ENCODE measurements at regions not wholly inside any gene's neighbourhood (a gene's known extent, or its start where the extent isn't known, plus 50 kb on each side); places are given as distances from the start of the nearest gene placed in this dataset.
"Not testable (repeated sequence)": the region's sequence is repeated elsewhere in the genome, so short reads cannot be mapped to it uniquely, and the experiment has no call there.

DNA sequence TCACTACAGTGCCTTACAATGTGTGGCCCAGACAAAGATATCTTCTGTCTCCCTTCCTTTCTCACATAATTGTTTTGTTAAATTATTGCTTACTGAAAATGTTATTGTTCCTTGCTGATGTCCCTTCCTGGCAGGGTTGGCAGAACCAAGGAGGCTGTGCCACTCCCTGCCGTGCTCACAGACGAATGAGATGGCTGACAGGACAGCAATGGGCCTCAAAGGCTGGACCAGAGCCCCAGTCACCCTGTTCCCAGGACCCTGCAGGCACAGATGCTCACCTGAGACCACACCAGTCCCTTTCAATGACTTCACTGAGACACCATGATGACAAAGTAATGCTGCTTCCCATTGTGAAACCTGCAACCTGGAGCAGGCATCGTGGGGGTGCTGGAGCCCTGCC is 375.1 kb downstream of the HACE1 start:
- DNase-seq: no peak

DNA sequence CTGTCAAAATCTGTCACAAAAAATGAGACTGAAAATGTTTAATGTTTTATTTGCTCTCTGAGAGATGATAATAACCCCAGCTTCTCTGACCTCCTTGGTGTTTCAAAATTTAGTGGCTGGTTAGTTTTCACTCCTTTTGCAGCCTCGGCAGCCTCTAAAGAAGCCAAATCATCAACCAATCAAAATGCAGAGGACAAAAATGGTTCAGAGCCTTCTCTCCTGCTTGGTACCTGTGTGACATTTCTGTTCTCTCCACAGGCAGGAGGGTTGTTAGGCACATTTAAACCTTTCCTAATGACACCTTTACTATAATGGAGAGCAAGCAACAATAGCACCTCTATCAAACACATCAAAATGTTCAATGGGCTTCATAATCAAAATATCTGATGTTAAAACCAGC is 375.5 kb downstream of the HACE1 start:
- no peak for DNase-seq

DNA sequence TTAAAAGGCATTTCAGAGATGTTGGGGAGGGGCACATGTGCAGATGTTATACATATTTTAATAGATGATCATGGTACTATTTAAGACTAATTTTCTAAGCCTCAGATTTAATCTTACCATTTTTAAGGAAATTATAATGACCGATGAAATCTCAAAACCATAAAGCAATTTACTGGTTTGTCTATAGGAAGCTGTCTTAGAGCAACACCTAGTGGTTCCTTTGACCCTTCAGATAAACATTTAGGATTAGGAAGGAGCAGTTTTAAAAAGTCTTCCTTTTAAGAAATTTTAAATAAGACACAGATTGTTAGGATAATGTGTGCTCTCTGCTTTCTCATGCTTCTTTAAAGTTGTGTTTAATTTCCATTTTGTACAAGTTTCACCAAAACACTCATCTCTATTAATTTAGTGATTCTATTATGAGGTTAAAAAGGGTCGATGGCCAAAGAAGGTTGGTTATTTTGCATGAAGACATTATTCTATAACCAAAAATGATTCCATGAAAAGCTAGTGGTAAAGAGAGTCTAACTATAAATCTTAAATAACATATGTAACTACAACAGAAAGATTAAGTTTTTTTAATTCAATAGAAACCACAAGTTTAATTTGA is 376.4 kb downstream of the HACE1 start:
- no peak for DNase-seq

DNA sequence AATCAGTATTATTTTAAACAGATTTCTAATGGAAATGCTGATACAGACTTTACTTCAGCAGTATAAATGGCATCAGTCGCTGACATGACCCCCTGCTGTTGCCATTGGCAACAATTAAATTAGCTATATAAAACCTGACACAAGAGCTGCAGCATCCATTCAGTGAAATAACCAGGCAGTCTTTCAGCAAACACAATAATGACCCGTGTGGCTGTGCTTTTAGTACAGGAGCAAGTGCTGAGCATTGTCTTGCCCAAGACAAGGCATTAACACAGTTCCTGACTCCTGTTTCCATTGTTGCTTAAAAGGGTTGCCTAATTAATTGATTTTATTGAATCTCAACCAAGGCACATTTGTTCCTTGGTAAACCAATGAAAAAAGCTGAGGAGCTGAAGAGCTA is 382.1 kb downstream of the HACE1 start:
- no peak for DNase-seq

DNA sequence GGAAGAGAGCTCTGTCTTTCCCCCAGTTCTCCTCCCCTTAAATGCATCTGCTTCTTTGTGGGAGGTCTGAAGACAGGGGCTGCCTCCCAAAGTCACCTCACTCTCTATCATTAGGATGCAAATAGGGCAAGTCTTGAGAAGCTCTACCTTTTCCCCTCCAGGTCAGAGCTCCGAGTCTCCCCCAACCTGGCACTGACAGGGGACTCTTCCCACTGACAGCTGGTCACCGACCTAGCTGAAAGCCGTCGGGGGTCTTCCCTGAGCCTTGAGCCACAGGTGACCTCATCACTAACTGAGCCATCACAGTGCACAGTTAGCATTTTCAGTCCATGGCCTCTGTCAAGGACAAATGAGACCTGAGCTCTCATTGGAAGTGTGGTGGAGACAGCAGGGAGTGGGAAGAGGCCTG is 386.7 kb downstream of the HACE1 start:
- DNase-seq: no peak

DNA sequence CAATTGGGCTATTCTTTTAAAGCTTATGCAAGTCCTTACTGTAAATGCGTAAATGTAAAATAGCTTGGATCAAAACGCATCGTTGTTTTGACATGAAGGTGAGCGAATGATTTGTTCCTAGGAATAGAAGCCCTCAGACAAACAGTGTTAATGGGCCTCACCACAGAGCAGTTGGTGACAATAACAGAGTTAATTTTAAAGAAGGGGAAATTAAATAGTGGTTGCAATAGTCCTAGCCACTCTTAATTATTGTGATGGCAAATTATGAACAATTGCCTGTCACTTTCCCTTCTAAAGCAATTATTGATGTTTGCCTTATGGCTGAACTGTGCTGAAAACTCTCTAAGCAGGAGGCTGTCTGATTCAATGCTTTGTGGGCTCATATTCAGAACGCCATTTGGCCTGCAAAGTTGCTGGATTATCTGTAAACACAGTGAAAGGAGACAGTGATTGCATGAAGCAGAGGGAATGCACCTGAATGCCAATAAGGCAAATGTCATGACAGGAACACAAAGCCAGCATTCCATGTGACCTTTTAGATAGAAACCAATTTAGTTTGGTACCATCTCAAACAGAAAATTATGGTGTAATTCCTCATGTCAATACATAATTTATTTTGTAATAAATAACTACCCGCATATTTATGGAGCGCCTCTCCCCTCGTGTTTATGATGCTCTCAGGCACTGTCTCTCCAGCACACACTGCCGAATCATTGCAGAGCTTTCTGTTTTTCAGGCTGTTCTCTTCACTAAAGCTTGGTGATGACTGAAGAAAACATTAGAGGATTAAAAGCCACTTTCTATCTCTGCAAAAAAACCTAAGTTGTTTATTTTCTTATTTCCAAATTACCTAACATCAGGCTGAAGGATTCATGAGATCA is 387.5 kb downstream of the HACE1 start:
- no peak for DNase-seq

DNA sequence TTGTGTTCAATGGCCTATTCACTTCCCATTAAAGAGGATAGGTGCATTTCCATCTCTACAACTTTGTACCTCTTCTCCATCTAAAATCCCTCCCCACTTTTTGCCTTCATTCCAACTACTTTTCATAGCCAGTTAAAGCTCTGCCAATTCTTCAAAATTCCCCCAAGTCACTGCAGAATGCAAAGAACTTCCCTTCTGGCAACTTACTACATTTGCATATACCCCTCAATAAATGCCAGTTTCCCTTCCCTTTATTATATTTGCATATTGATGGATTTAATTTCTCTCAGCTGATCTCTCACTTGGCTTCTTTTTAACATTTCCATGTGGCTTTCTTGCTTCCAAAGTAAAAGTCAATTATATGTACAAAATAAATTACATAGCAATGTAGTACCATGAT is 393.4 kb downstream of the HACE1 start:
- DNase-seq: no peak

DNA sequence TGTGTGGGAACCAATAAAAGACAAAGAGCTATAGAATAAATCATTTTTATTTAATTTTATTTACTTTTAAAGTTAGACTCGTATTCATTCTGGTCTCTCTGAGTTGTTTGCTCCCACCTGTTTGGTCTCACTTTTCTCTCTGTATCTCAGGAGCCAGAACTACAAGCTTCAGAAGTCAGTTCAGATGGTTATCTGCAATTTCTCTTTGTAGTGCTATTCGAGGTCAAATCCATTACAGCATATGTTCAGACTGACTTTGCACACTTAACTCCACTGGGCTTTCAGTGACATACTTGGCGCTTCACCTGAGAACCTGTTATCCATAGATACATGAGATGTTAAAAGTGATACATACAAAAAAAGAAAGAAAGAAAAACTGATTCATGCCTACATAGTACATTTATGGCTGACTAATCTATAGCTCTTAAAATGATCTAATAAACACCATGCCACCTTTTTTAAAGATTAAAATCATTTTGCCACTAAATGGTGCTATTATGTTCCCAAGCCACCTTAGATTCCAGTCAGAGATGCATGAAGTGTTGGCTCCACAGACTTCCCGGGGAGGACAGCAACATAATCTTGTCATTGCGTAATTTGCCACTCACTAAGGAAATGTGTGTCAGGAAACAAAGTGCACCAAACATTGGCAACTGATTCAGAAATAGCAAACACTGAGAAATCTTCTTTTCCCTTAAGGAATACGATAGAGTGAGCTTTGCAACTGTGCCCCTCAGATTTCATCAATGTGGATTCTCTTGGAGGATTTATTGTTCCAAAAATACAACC is 396.7 kb downstream of the HACE1 start:
- no peak for DNase-seq

DNA sequence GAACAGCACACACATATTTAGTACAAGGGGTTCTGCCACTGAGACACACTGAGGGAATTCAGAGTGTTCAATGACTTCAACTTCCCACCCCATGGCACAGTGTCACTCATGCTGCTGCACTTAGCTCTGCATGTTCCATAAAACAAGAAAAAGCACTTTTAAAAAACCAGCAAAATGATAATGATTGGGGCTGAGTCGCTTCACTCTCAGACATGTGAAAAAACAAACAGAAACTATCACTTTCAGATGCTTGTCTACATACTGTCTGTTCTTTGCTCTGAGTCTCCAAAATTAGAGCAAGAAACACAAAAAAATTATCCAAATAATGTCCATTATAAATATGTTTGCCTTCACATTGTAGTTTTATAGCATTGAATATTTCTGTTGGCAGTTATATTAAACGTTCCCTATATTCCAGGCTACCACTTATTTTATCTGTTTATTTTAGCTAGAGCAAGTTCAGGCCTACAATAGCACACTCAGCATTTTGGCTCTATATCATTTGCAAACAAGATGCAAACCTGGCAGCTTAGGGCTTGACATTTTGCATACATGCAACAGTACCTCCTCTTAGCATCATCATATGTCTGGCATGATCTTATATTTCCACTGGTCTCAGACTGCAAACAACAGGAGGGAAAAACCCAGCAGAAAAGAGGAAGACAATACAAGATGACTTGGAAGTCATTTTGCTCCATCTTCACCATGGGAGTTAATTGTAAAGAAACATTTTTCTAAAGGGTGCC is 398.8 kb downstream of the HACE1 start:
- DNase-seq: no peak

DNA sequence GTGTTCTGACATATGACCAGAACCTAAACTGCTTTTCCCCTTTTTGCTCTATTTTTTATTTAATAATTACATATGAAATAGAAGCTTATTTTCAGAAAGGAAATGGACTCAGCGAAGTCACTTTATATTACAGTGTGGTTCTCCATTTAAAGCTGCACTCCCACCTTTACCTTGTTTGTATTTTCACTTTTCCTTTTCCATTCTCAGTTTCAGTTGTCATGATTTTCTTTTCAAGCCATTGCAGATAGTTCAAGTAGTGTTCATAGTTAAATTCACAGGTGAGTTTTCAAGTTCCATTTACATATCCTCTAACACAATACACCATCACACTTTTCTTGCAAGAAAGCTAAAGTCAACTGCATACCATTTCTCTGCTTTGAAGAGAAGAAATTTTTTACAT is 400.2 kb downstream of the HACE1 start:
- no peak for DNase-seq

DNA sequence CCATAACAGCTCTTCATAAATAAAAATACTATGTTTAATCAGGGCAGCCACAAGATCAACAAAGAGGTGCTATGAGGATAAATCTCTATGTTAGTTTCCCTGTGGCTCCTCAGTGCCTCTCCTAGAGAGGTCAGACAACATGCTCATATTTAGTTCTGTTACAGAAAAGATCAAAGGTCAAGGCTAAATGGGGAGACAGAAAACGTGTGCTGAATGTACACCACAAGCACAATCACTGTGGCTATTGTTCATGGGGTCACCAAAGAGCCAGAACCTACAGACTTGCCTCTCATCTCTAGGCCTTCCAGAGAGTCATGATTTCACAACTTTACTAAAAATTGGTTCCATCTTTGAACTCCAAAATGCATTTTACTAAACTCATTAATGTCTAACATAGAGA is 409.8 kb downstream of the HACE1 start:
- no peak for DNase-seq

DNA sequence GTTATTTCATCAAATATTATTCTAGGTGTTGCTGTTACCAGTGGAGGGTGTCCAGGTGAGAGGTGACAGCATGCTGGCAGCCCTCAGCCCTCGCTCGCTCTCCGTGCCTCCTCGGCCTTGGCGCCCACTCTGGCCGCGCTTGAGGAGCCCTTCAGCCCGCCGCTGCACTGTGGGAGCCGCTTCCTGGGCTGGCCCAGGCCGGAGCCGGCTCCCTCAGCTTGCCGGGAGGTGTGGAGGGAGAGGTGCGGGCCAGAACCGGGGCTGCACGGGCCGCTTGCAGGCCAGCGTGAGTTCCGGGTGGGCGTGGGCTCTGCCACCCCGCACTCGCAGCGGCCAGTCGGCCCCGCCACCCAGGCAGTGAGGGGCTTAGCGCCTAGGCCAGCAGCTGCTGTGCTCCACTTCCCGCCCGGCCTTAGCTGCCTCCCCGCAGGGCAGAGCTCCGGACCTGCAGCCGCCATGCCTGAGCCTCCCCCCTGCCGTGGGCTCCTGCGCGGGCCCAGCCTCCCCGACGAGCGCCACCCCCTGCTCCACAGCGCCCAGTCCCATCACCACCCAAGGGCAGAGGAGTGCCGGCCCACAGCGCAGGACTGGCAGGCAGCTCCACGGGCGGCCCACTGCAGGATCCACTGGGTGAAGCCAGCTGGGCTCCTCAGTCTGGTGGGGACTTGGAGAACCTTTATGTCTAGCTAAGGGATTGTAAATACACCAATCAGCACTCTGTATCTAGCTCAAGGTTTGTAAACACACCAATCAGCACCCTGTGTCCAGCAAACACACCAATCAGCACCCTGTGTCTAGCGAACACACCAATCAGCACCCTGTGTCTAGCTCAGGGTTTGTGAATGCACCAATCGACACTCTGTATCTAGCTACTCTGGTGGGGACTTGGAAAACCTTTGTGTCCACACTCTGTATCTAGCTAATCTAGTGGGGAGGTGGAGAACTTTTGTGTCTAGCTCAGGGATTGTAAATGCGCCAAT is 413.3 kb downstream of the HACE1 start:
- DNase-seq: not testable (repeated sequence)

DNA sequence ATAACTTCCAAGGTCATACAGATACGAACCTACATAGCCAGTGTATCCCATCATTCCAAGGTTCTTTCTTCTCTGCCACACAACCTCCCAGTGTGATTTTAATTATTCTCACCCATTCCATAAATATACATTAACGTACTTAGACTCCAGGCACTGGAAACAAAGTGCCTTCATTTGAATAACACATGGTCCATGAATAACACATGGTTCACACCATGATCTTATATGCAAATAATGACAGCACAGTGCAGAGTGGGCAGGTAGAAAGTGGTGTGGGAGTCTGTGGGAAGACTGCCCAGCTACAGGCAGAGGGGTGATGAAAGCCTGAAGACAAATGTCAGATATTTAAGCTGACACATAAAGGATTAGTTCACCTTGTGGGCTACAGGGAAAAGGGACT is 425.2 kb downstream of the HACE1 start:
- no peak for DNase-seq

DNA sequence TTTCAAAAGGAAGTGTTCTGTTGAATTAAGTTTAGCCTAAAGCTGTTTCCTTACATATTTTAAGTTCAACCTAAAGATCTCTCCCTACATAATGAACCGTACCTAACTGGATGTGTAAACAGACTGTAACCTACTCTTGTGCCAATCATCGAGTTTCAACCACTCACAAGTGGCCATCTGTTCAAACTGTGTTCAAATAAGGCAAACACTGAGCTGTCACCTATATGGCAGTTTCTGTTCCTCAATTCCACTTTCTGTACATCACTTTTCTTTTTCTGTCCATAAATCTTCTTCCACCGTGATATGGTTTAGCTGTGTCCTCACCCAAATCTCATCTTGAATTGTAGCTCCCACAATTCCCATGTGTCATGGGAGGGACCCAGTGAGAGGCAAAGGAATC is 428.6 kb downstream of the HACE1 start:
- DNase-seq: no peak

DNA sequence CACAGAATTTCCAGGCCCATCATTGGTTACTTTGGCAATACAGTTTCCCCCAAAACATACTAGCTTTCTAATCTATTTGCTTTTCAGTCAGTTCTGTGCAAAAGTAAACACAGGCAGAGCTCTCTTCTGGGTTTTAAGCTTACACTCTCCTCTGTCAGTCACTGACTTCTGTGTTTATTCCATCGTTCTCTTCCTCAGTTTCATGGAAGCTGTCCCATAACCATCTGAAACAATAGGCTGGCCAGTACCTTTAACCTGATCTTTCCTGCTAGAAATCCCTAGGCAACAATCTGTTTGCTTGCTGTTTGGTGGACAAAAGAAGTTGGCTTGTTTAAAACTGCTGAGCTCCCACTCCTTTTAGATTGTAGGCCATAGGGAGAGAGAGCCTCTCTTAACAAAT is 431.5 kb downstream of the HACE1 start:
- DNase-seq: no peak

DNA sequence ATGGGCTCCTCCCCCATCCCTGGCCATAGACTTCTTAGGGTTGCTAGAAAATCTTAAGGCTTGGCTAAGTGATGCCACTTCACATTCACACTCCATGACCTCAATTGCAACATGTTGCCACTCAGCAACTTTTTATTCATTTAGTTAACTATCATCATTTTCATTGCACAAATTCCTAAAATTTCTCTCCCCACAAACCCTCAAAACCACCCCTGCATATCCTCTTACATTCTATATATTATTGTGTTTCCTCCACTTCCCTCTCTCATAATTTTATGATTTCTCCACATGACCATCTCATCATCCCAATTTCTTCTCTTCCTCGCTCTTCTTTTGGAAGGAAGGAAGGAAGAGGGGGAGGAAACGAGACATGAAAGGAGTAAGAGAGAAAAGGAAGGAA is 436.0 kb downstream of the HACE1 start:
- no peak for DNase-seq

DNA sequence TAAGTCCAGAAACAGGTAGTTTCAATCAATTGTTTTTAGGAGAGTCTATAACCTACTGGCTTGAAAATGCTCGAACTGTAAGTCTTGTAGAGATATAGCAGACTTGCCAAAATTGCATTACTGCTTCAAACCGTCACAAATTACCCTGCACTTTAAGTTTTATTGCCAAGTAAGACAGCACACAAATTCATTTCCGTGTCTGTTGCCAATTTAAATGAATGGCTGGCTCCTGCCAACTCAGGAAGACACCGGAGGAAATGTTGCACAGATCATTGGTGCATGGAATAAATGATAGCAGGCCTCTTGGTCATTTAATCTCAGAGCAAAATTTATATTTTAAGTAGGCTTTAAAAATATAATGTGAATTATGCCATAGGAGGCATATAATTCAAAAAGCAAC is 438.1 kb downstream of the HACE1 start:
- DNase-seq: no peak

DNA sequence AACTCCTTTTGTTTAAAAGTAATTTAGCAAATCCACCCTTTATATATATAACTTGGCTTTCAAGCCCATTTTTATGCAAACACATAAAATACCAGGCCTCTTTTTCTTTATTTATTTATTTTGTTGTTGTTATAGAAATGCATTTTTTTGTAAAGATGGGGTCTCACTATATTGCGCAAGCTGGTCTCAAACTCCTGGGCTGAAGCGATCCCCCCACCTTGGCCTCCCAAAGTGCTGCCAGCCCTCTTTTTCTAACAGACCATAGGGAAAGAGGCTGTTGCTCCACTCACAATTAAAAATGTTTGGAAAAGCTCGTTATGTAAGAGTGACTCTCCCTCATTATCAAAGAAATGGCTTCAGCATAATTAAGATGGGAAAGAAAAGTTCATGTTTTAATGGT is 440.9 kb downstream of the HACE1 start:
- DNase-seq: no peak

DNA sequence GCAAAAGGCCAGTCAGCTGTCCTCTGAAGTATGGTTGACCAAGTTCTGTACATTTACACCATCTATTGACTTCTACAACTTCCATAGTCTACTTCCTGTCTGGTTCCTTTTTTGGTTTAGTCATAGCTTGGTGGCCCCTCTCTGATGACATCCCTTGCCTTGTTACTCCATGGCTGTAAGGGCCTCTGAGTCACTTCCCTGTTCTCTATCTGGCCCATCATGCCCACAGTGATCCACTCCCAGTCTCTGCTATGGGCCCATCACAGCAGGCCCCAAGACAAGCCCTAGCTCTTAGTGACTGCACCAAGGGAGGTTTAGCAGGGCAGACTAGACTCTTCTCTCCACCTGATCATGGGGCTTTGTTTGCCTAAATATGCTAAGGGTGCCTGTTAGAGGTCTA is 441.6 kb downstream of the HACE1 start:
- DNase-seq: no peak

DNA sequence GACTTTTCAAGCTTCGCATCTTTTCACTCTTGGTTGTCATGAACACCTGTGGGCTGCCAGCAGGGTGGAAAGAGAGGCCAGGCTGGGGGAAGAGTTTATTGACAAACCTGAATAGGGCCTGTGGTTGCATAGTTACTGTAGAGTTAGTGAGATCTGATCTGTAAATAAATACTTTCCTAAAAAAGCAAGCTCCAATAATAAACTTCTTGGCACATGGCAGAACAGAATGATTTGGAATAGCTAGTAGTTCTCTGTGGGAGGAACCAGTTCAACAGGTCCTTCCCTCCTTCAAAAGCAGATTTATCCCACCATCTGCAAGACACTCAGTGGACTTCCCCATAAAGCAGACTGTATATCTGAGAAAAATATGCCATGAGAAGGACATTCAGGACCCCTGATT is 445.0 kb downstream of the HACE1 start:
- no peak for DNase-seq

DNA sequence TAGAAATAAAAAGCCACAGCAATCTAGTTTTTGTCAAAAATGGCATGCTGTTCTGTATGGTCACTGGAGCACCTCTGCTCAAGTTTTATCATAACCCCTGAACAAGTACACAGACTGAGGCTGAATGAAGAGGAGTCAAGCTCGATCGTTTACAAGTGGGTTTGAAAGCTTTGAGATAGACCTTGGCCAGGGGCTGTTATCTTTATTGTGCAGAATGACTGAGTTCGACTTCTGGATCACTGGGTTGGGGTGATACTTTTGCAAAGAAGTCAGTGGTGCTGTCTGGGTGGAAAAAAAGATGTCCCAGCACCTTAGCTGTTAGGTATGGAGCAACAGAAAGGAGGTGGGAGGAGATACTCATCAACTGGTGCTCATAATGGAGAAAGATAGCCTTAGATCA is 446.0 kb downstream of the HACE1 start:
- DNase-seq: no peak

DNA sequence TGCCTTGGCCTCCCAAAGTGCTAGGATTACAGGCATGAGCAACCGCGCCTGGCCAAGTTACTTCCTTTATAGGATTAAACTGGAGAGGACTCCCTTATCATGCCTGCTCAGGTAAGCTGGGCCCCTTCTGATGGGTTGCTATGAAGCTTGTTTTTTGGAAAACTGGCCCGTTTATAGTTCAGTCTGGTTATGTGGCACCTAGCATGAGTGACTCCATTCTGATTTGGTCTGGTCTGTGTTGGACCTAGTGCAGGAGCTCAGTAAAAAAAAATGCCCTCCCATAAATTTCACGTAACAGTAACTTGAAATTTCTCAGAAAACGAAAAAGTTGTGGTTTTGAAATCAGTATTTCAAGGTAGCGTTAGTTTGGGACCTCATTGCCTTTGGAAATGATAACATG is 448.4 kb downstream of the HACE1 start:
- DNase-seq: no peak

Data from activated naive CD4-positive, alpha-beta T cell (primary cell).